Activated naive CD4-positive, alpha-beta T cell treated with Interleukin-2 at 50 U/mL for 16 hours (primary cell): ENCODE measurements at regions not wholly inside any gene's neighbourhood (a gene's known extent, or its start where the extent isn't known, plus 50 kb on each side); places are given as distances from the start of the nearest gene placed in this dataset.
"Not testable (repeated sequence)": the region's sequence is repeated elsewhere in the genome, so short reads cannot be mapped to it uniquely, and the experiment has no call there.

Source experiments
- DNase-seq: peaks from one replicate; pipeline ENCODE4 v3.0.0-alpha.2; 2020

GRCh38 chr3:102038477-102039142, 189.3 kb downstream of the NFKBIZ start:
- DNase-seq: no peak

DNA sequence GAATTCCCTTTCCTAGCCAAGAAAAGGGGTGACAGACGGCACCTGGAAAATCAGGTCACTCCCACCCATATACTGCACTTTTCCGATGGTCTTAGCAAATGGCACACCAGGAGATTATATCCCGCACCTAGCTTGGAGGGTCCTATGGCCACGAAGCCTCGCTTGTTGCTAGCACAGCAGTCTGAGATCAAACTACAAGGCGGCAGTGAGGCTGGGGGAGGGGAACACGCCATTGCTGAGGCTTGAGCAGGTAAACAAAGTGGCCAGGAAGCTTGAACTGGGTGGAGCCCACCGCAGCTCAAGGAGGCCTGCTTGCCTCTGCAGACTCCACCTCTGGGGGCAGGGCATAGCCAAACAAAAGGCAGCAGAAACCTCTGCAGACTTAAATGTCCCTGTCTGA, 190.8 kb downstream of the NFKBIZ start:
- not testable (repeated sequence) for DNase-seq

DNA sequence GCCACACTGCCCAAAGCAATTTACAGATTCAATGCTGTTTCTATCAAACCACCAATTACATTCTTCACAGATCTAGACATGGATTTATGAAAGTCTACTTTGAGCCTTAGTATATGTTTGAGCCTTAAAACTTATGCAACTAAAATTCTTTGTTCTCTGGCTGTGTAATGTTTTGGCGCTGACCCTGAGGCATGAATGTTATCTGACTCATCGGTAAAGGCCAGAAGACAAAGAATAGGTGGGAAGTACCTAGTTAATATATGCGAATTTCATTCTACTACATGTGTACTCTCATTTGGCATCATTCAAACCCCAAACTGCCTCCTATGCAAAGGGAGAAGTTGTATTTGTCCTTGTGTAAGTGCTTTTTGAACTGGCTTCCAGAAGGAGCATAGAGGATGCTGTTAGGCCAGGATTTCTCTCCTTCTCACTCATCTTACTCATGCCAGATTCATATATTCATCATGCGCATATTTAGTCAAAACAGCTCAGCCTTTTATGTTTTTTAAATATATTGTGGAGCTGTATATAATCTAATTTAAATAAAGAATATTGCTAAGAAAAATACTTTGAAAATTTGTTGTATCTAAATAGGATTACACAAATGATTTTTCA, 204.2 kb downstream of the NFKBIZ start:
- no peak for DNase-seq

- DNase-seq: no peak
Observed at GRCh38 chr3:102054543-102055080, 205.3 kb downstream of the NFKBIZ start.

DNA sequence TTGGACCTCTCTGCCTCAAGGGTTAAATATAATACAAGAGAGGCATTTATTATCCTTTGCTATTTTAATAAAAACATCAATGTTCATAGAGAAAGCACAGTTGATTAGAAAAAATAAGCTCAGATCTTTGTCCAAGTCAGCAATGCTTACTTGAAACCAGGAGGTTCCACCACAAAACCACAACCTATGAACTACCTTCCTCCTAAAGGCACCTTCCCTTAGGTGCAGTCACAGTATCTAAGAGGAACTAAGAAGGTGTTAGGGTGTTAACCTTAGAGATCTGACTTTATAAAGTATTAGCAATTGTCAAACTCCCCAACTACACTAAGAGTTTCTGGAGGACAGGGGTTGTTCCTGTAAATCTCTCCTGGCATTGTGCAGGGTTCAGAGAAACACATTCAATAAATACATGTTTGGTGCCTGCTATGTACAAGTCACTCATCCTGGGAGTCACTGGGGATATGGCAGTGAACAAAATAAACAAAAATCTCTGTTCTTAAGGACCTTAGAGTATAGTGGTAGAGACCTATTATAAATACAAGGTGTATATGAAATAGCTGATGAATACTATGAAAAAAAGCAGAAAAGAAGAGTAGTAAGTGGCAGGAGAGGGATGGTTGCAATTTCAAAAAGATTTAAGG, 208.6 kb downstream of the NFKBIZ start:
- no peak for DNase-seq

- no peak for DNase-seq
Observed at GRCh38 chr3:102059145-102059943, 210.0 kb downstream of the NFKBIZ start.

DNA sequence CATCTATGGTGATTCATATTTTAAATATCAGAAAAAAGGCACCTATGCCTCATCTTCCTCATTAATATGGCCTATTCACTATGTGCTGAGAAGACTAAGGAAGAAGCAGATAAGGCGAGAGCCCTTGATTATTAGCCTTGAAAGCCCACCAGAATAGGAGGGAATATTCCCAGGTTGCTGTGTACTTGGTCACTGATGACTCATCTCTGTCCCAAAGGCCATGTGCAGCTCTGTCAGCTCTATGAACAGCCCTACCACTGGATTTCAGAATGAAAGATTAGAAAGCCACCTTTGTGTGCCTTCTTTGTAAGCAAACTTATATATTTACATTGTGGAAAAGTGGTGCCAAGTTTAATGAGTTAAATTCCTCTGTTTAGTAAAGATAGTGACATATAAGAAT, 211.5 kb downstream of the NFKBIZ start:
- DNase-seq: no peak

GRCh38 chr3:102063572-102063971, 214.3 kb downstream of the NFKBIZ start:
- no peak for DNase-seq

DNA sequence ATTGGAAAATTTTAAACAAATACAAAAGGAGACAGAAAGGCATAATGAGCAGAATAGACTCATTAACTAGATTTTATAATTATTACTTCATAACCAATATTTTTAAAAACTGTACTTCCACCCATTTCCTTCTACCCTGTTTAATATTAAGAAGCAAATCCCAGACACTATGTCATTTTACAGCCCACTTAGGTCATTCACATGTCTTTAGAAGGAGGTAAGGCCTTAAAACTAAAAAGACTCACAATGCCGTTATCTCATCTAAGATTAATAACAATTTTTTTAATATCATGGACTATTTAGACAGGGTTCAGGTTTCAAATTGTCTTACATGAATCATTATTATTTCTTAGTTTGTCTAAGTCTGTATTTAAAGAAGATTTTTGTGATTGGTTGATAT, 217.2 kb downstream of the NFKBIZ start:
- no peak for DNase-seq

- no peak for DNase-seq
Observed at GRCh38 chr3:102068327-102068726, 219.0 kb downstream of the NFKBIZ start.

- DNase-seq: no peak
Observed at GRCh38 chr3:102068736-102069135, 219.4 kb downstream of the NFKBIZ start.

GRCh38 chr3:102069211-102069662, 219.9 kb downstream of the NFKBIZ start:
- DNase-seq: no peak

DNA sequence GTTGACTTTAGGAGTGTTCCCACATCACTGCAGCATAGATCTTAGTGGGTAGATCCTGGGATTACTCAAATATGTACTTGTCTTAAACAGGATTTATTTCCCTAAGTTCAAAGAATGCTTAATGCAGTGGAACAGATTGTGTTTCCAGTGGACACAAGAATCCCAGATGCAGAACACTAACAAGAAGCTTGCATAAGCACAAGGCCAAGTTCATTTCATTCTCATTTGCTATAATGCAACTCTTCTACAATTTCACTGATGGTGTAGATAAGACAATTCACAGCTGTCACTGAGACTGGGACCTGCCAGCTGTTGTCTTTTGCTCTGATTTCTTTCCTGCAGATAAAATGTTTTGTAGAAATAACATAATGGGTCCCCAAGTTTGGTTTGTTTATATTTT, 225.6 kb downstream of the NFKBIZ start:
- DNase-seq: no peak

DNA sequence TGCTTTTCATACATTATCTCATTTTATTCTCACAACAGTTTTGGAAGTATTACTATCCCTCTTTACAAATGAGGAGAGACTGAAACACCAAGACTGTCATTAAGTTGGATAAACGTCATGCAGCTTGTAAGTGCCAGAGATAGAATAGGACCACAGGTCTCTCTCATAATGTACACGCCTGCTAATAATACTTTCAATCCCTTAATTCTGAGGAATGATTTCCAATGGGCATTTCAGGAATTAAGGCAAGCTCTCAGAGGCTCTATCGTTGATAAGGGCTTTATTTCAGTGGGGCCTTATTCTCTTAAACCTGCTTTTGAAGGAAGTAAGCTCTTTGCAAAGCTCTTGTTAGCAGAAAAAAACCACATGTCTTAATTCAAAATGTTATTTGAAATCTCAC, 229.1 kb downstream of the NFKBIZ start:
- DNase-seq: no peak

DNA sequence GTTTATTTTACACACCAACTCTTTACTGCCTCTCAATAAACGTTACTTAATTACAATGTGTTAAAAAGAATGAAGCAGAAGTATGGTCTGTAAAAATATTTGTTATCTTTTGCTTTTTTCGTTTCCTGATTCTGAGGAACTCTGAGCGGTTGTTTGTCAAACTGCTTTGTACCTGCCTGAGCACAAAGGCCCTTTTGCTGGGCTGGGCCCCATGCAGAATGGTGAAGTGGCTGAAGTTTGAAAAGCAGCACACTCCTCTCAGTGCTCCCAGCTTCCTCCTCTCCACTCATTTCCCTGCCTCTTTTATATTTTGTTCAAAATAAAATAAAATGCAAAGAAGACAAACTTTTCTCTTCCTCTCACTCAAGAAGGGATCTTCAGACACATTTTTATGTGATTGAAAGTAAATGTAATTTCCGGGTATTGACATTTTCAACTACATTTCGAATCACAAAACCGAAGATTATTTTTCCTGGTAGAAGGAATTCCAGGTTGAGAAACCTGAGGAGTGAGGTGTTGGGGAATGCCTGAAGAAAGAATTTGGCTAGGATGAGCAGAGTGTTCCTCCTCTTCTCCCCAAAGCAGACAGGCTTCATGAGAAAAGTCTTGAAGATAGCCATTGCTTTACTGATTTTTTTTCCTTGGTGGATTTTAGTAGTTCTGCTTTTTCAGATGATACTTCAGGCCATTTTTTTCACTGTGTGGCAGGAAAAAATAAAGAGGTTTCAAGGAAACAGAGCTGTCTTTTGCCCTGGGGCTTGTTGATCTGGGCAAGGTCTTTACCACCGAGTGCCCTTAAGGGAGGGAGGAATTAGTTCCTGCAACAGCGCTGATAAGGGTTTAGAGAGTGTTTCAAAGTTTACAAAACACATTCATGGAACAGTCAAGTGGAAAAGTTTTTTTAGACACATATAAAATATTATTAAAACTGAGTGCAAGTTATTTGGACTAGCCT, 229.8 kb downstream of the NFKBIZ start:
- no peak for DNase-seq

DNA sequence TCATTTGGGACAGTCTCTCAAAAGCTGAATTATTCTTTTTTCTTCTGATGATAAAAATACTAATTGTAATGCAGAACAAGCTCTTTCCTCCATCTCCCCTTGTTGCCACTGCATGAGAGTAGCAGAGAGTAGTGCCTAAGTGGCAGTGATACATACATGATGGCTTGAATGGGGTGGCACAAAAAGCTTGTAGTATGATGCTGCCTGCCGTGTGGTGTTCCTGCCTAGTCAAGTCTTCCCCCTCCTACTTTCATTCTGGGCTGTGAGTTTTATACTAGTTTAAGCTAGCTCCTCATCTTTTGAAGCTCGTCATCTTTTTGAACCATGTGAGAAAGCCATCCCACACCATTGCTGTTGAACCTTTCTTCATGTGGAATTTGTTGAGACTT, 230.5 kb downstream of the NFKBIZ start:
- no peak for DNase-seq

DNA sequence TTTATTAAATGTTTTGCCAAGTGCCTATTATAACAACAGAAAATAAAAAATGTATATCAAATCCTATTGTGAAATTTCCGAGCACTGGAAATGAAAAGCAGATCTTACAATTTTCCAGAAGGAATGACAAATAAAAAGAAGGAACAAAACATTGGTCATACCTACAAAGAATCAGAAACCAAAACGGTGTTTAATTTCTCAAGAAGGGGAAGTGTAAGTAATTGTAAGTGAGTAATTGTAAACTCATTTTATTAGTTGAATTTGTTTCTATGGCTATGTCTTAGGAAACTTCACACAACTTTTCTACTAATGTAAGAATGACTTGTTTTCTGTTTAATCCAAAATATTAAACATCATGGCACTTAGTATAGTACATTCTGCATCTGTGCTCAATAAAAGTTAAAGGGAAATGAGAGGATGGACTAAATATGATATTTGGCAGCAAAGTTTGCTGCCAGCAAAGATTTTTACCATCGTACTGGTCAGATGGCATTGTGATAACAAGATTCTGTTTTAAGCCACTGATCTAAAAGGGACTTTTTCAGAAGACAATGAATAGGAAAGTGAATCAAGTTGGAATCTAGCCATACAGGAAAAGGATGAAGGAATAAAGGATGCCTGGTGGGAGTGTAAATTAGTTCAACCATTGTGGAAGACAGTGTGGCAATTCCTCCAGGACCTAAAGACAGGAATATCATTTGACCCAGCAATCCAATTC, 232.4 kb downstream of the NFKBIZ start:
- DNase-seq: no peak

- DNase-seq: no peak
Observed at GRCh38 chr3:102083473-102083872, 234.2 kb downstream of the NFKBIZ start.

- DNase-seq: no peak
Observed at GRCh38 chr3:102084006-102084405, 234.7 kb downstream of the NFKBIZ start.

- no peak for DNase-seq
Observed at GRCh38 chr3:102084704-102085103, 235.4 kb downstream of the NFKBIZ start.

DNA sequence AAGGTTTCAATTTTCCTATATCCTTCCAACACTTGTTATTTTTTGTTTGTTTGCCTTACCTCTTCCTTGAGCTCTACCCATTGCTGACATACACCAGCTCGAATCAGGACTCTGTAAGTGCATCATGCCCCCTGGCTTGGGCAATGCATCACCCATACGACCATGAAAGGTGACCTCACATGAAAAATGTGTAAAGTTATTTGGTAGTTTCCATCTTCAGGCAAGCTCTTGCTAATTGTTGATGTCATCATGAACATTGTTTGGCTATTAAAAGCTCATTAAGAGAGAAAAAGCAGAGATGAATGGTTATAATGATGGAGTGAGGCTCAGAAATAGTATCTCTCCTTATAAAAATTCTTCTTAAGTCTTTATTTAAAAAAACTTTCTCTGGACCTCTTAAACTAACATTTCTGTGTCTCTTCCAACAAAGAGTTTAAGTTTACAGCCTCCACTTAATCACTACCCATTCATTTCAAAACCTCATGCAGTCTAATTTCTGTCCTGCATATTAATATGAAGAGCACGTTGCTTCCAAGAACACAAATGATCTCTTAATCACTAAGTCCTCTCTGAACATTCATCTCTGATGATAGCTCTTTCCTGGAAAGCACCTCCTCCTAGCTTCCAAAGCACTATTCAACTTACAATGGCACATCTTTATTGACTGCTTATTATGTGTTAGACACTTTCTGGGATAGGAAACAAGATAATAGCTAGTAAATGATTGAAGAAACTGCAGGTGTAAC, 236.3 kb downstream of the NFKBIZ start:
- no peak for DNase-seq
